ENCODE measurements at regions not wholly inside any gene's neighbourhood (a gene's known extent, or its start where the extent isn't known, plus 50 kb on each side); places are given as distances from the start of the nearest gene placed in this dataset.

GRCh38 chr3:104816008-104816407 lies 550.7 kb upstream of the ALCAM start:
- TF ChIP-seq, protein P1, sequence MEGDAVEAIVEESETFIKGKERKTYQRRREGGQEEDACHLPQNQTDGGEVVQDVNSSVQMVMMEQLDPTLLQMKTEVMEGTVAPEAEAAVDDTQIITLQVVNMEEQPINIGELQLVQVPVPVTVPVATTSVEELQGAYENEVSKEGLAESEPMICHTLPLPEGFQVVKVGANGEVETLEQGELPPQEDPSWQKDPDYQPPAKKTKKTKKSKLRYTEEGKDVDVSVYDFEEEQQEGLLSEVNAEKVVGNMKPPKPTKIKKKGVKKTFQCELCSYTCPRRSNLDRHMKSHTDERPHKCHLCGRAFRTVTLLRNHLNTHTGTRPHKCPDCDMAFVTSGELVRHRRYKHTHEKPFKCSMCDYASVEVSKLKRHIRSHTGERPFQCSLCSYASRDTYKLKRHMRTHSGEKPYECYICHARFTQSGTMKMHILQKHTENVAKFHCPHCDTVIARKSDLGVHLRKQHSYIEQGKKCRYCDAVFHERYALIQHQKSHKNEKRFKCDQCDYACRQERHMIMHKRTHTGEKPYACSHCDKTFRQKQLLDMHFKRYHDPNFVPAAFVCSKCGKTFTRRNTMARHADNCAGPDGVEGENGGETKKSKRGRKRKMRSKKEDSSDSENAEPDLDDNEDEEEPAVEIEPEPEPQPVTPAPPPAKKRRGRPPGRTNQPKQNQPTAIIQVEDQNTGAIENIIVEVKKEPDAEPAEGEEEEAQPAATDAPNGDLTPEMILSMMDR (IDR thresholded peaks at IDR 0.05; ENCODE audit: insufficient read depth in 1 of 2, low read depth in 1 of 2, low read length in 1 of 2, severe bottlenecking in 1 of 2, unreplicated experiment in 1 of 2): no peak
- no peaks in the 10 kb centered on the region for H3K4me1 Mint-ChIP-seq (ENCODE audit: low read depth, unreplicated experiment)
- no peaks in the 10 kb centered on the region for H3K9me3 ChIP-seq
- no peak overlapping the region for H3K4me3 Mint-ChIP-seq (ENCODE audit: unreplicated experiment)
- H3K27me3 Mint-ChIP-seq (ENCODE audit: insufficient read depth, unreplicated experiment): no peaks in the 10 kb centered on the region
- ChIA-PET CTCF (no interaction called here), POLR2A (no interaction called here)
- H3K4me1 ChIP-seq: no peaks in the 10 kb centered on the region
- no peaks in the 10 kb centered on the region for H3K36me3 ChIP-seq (ENCODE audit: control insufficient read depth, insufficient read depth, low read length)
- no peaks in the 10 kb centered on the region for H3K36me3 Mint-ChIP-seq (ENCODE audit: insufficient read depth, unreplicated experiment)
- no peak for DNase-seq
- no peaks in the 10 kb centered on the region for H3K27me3 ChIP-seq (replicated peaks; ENCODE audit: control insufficient read depth, insufficient read depth, low read length)
- H3K9me3 Mint-ChIP-seq (ENCODE audit: unreplicated experiment): peaks cover 6% of the 10 kb centered on the region
- H3K27ac Mint-ChIP-seq (ENCODE audit: unreplicated experiment): no peak overlapping the region
- intact Hi-C loops (cut with micrococcal nuclease; ENCODE audit: unreplicated experiment): no loop called here
- no peak overlapping the region for H3K4me3 ChIP-seq (ENCODE audit: low read depth, low read length)
- BruUV-seq (replicated peaks): no TSS peak

- BruUV-seq (replicated peaks): no TSS peak
- Mint-ChIP-seq H3K36me3 (ENCODE audit: insufficient read depth, unreplicated experiment) (no peaks in the 10 kb centered on the region), H3K9me3 (ENCODE audit: unreplicated experiment) (peaks cover 11% of the 10 kb centered on the region), H3K4me1 (ENCODE audit: low read depth, unreplicated experiment) (no peaks in the 10 kb centered on the region), H3K27ac (ENCODE audit: unreplicated experiment) (no peak overlapping the region), H3K27me3 (ENCODE audit: insufficient read depth, unreplicated experiment) (no peaks in the 10 kb centered on the region), H3K4me3 (ENCODE audit: unreplicated experiment) (no peak overlapping the region)
- Histone ChIP-seq H3K4me3 (ENCODE audit: low read depth, low read length) (no peak overlapping the region), H3K4me1 (no peaks in the 10 kb centered on the region), H3K9me3 (no peaks in the 10 kb centered on the region), H3K27me3 (replicated peaks; ENCODE audit: control insufficient read depth, insufficient read depth, low read length) (no peaks in the 10 kb centered on the region), H3K36me3 (ENCODE audit: control insufficient read depth, insufficient read depth, low read length) (no peaks in the 10 kb centered on the region)
- intact Hi-C loops (cut with micrococcal nuclease; ENCODE audit: unreplicated experiment): no loop called here
- TF ChIP-seq, protein P1 (IDR thresholded peaks at IDR 0.05; ENCODE audit: insufficient read depth in 1 of 2, low read depth in 1 of 2, low read length in 1 of 2, severe bottlenecking in 1 of 2, unreplicated experiment in 1 of 2): no peak
- DNase-seq: no peak
- ChIA-PET POLR2A (no interaction called here), CTCF (no interaction called here)
Observed at GRCh38 chr3:104816716-104817115, 550.0 kb upstream of the ALCAM start.

DNA sequence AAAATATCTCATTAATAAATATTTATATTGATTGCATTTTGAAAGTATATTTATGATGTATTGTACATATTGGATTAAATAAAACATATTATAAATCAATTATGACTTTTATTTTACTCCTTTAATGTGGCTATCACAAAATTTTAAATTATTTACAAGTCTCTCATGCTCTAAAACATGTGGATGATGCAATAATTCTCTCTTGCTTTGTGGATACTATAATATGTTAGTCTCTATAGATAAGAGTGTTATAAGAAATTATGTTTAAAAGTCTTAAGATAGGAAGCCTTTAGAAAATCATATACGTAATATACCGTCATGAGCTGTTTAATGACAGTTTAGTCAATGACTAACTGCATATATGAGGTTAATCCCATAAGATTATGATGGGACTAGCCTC lies 547.4 kb upstream of the ALCAM start:
- TF ChIP-seq, protein P1 (IDR thresholded peaks at IDR 0.05; ENCODE audit: insufficient read depth in 1 of 2, low read depth in 1 of 2, low read length in 1 of 2, severe bottlenecking in 1 of 2, unreplicated experiment in 1 of 2): no peak
- H3K4me1 ChIP-seq: no peaks in the 10 kb centered on the region
- Mint-ChIP-seq H3K27ac (ENCODE audit: unreplicated experiment) (no peak overlapping the region), H3K27me3 (ENCODE audit: insufficient read depth, unreplicated experiment) (no peaks in the 10 kb centered on the region), H3K9me3 (ENCODE audit: unreplicated experiment) (peaks cover 11% of the 10 kb centered on the region), H3K4me1 (ENCODE audit: low read depth, unreplicated experiment) (no peaks in the 10 kb centered on the region), H3K36me3 (ENCODE audit: insufficient read depth, unreplicated experiment) (no peaks in the 10 kb centered on the region), H3K4me3 (ENCODE audit: unreplicated experiment) (no peak overlapping the region)
- intact Hi-C loops (cut with micrococcal nuclease; ENCODE audit: unreplicated experiment): no loop called here
- no peak for DNase-seq
- H3K4me3 ChIP-seq (ENCODE audit: low read depth, low read length): no peak overlapping the region
- H3K36me3 ChIP-seq (ENCODE audit: control insufficient read depth, insufficient read depth, low read length): no peaks in the 10 kb centered on the region
- no peaks in the 10 kb centered on the region for H3K27me3 ChIP-seq (replicated peaks; ENCODE audit: control insufficient read depth, insufficient read depth, low read length)
- ChIA-PET POLR2A (no interaction called here), CTCF (no interaction called here)
- H3K9me3 ChIP-seq: no peaks in the 10 kb centered on the region
- BruUV-seq (replicated peaks): no TSS peak

Data from Caco-2 (cell line).